Psoas muscle (tissue), 7 donors: ENCODE measurements at regions not wholly inside any gene's neighbourhood (a gene's known extent, or its start where the extent isn't known, plus 50 kb on each side); places are given as distances from the start of the nearest gene placed in this dataset.

ENCODE experiments used
- ATAC-seq, 4 donors: fragments of 200-7000 bp; cut with Tn5 transposase; one replicate each; pipeline ENCODE4 v1.9.1; 2020; ENCODE audit warnings: moderate library complexity in 3 of 4, mild to moderate bottlenecking in 2 of 4
- DNase-seq, 2 donors: peaks; one replicate each; pipeline ENCODE4 v3.0.0-alpha.2; 2020
- H3K27ac ChIP-seq: fragments of 200-600 bp; one replicate; pipeline ENCODE4 v1.8.0; 2022
- H3K27me3 ChIP-seq, 3 donors: fragments of 200-600 bp in 1 of 3; one replicate each; pipeline versions ENCODE4 v1.6.1 to v1.8.0; 2013 to 2022; ENCODE audit warnings: low read length in 2 of 3, mild to moderate bottlenecking in 2 of 3, moderate library complexity in 1 of 3; ENCODE audit not compliant: insufficient read depth in 3 of 3
- H3K36me3 ChIP-seq, 2 donors: fragments of 200-600 bp in 1 of 2; one replicate each; pipeline versions ENCODE4 v1.6.1 to v1.8.0; 2013 to 2022; ENCODE audit warnings: low read depth in 1 of 2, mild to moderate bottlenecking in 1 of 2, moderate library complexity in 1 of 2; ENCODE audit not compliant: insufficient read depth in 1 of 2
- H3K4me1 ChIP-seq: fragments of 200-600 bp; one replicate; pipeline ENCODE4 v1.8.0; 2022
- H3K4me3 ChIP-seq: fragments of 200-600 bp; one replicate; pipeline ENCODE4 v1.8.0; 2022; ENCODE audit warnings: mild to moderate bottlenecking
- H3K9me3 ChIP-seq: fragments of 200-600 bp; one replicate; pipeline ENCODE4 v1.8.0; 2022
- CTCF ChIP-seq: fragments of 200-600 bp; IDR thresholded peaks from one replicate; pipeline ENCODE4 v1.8.0; 2022; ENCODE audit warnings: antibody characterized with exemption
- WGBS, 3 donors: extraction: QIAGEN DNeasy Blood & Tissue Kit; methylation state at CpG; one replicate each; pipeline versions ENCODE4 v1.1.6 to v1.1.7; 2013; 5-methylcytosine and 5-hydroxymethylcytosine counted together
- intact Hi-C, 2 donors: fragments of 100-400 bp; cut with DNase I; formaldehyde crosslinking; loops; one replicate each; pipeline versions ENCODE4 v1.11.0 to v1.14.2; 2022
- donor health status: healthy with polysubstance abuse.
- donor health status: DM: no; HTN: no; CAD: no; lungs with moderate emphysema.
- donor health status: Bipolar disorder and iron deficiency.
- donor health status: healthy.
- donor health status: DM: yes; HTN: yes; CAD: no.
- donor health status: DM: no; HTN: no; CAD: no.
- donor health status: DM: yes; HTN: yes; CAD: no.

GRCh38 chr20:11076434-11077105 lies 402.8 kb upstream of the JAG1 start:
- H3K4me3 ChIP-seq = no peak overlapping the region
- H3K27ac ChIP-seq = no peak overlapping the region
- intact Hi-C loops = no loop called here
- no peaks in the 10 kb centered on the region for H3K36me3 ChIP-seq
- ATAC-seq (no peak), DNase-seq (no peak)
- H3K9me3 ChIP-seq = peaks cover 4% of the 10 kb centered on the region
- WGBS, 3 donors = 71 to 73% (median 72%) methylated on average over 10 of the region's 10 CpGs
- TF ChIP-seq CTCF = no peak
- no peaks in the 10 kb centered on the region for H3K27me3 ChIP-seq
- no peaks in the 10 kb centered on the region for H3K4me1 ChIP-seq

- Histone ChIP-seq H3K27me3 (no peaks in the 10 kb centered on the region), H3K4me3 (no peak overlapping the region), H3K4me1 (no peaks in the 10 kb centered on the region), H3K9me3 (no peaks in the 10 kb centered on the region), H3K36me3 (no peaks in the 10 kb centered on the region), H3K27ac (no peak overlapping the region)
- DNase-seq (no peak), ATAC-seq (no peak)
- 78 to 85% (median 82%) methylated on average over 2 of the region's 2 CpGs for WGBS, 3 donors
- intact Hi-C loops = no loop called here
- TF ChIP-seq CTCF = no peak
Observed at GRCh38 chr20:11077226-11077625, 403.4 kb upstream of the JAG1 start.

- 81 to 85% (median 81%) methylated on average over 3 of the region's 3 CpGs for WGBS, 3 donors
- no peak for TF ChIP-seq CTCF
- intact Hi-C loops = no loop called here
- no peak overlapping the region for H3K27ac ChIP-seq
- no peaks in the 10 kb centered on the region for H3K9me3 ChIP-seq
- ATAC-seq (no peak), DNase-seq (no peak)
- no peaks in the 10 kb centered on the region for H3K27me3 ChIP-seq
- no peaks in the 10 kb centered on the region for H3K36me3 ChIP-seq
- no peak overlapping the region for H3K4me3 ChIP-seq
- no peaks in the 10 kb centered on the region for H3K4me1 ChIP-seq
Observed at GRCh38 chr20:11080010-11080409, 406.2 kb upstream of the JAG1 start.

- no peak for DNase-seq
- H3K27me3 ChIP-seq = no peaks in the 10 kb centered on the region
- H3K4me3 ChIP-seq = no peak overlapping the region
- H3K27ac ChIP-seq = no peak overlapping the region
- TF ChIP-seq CTCF = no peak
- no peaks in the 10 kb centered on the region for H3K36me3 ChIP-seq
- intact Hi-C loops = no loop called here
- H3K9me3 ChIP-seq = no peaks in the 10 kb centered on the region
- H3K4me1 ChIP-seq = no peaks in the 10 kb centered on the region
- WGBS, 3 donors = 74 to 79% (median 77%) methylated on average over 8 of the region's 8 CpGs
- ATAC-seq = no peak
Observed at GRCh38 chr20:11080781-11081377, 407.1 kb upstream of the JAG1 start.

- no peaks in the 10 kb centered on the region for H3K4me1 ChIP-seq
- intact Hi-C loops = no loop called here
- no peaks in the 10 kb centered on the region for H3K36me3 ChIP-seq
- ATAC-seq (no peak), DNase-seq (no peak)
- no peak overlapping the region for H3K4me3 ChIP-seq
- TF ChIP-seq CTCF = no peak
- 66 to 100% (median 93%) methylated on average over 2 of the region's 2 CpGs for WGBS, 3 donors
- H3K27ac ChIP-seq = no peak overlapping the region
- H3K9me3 ChIP-seq = no peaks in the 10 kb centered on the region
- H3K27me3 ChIP-seq = no peaks in the 10 kb centered on the region
Observed at GRCh38 chr20:11083841-11084240, 410.0 kb upstream of the JAG1 start.
